22Rv1 (cell line): ENCODE measurements at regions not wholly inside any gene's neighbourhood (a gene's known extent, or its start where the extent isn't known, plus 50 kb on each side); places are given as distances from the start of the nearest gene placed in this dataset.

Experiments used
- H3K27ac ChIP-seq: fragments of 450-650 bp; 2 replicates; pipeline ENCODE4 v1.5.1; 2017
- CTCF ChIP-seq: fragments of 450-650 bp; IDR thresholded peaks from 2 replicates; pipeline ENCODE4 v1.5.1; 2017; ENCODE audit warnings: mild to moderate bottlenecking
- ZFX ChIP-seq: fragments of 450-650 bp; IDR thresholded peaks from 2 replicates; pipeline ENCODE4 v1.6.1; 2017; ENCODE audit warnings: antibody characterized with exemption, borderline replicate concordance

DNA sequence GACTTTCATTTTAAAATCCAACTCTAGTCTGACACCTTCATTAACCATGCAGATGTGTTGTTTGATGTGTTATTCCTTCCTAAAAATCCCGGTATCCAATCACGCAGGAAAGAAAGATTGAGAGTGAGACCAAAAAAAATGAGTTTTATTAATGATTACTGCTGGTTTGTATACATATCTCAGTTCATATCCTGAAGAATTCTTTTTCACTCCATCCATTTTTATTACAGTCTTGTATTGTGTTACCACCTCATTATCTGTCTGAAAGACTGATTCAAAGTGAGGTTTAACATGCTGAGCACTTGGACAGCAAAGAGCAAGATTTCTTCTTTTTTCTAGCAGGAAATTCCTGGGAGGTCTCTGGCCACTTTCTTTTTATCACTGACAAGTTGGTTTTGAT, 268.3 kb downstream of the CDH11 start:
- no peak overlapping the region for H3K27ac ChIP-seq
- TF ChIP-seq CTCF, result no peak
- no peak for TF ChIP-seq ZFX

GRCh38 chr16:64846966-64847365, 274.9 kb downstream of the CDH11 start:
- no peak overlapping the region for H3K27ac ChIP-seq
- no peak for TF ChIP-seq ZFX
- TF ChIP-seq CTCF, result no peak

DNA sequence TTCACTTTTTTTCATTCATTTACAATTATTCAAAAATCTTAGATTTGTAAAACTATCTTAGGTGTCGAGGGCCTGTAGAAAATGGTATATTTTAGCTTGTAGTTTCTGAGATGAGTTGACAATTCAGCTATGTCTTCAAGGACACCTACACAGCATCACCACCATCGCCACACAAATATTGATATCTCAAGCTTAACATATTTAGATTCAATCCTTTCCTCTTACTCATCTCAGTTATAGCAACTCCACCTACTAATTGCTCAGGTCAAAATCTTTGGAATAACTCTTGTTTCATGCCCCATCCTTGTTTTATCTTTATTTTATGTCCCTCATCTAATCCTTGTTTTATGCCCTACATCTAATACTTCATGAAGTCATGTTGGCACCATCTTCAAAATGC, 276.8 kb downstream of the CDH11 start:
- H3K27ac ChIP-seq, result no peak overlapping the region
- no peak for TF ChIP-seq CTCF
- no peak for TF ChIP-seq ZFX

- no peak for TF ChIP-seq ZFX
- TF ChIP-seq CTCF, result peak; percentile 11; the same call in 1 of the 2 replicates
- H3K27ac ChIP-seq, result no peak overlapping the region
These were observed 280.4 kb downstream of the CDH11 start for GRCh38 chr16:64841482-64841881.

- H3K27ac ChIP-seq, result no peak overlapping the region
- TF ChIP-seq ZFX (no peak), CTCF (no peak)
These were observed 280.8 kb downstream of the CDH11 start for GRCh38 chr16:64841071-64841470.

GRCh38 chr16:64830653-64831052, 291.2 kb downstream of the CDH11 start:
- no peak for TF ChIP-seq ZFX
- no peak for TF ChIP-seq CTCF
- no peak overlapping the region for H3K27ac ChIP-seq

- TF ChIP-seq CTCF (no peak), ZFX (no peak)
- H3K27ac ChIP-seq, result no peak overlapping the region
These were observed 292.2 kb downstream of the CDH11 start for GRCh38 chr16:64829678-64830077.
